Endothelial cell of umbilical vein (primary cell): ENCODE measurements at regions not wholly inside any gene's neighbourhood (a gene's known extent, or its start where the extent isn't known, plus 50 kb on each side); places are given as distances from the start of the nearest gene placed in this dataset.

ENCODE experiments used
- BruUV-seq: library from RNA; stranded (reverse); fragments of 400-500 nt; replicated peaks from 2 replicates; lab custom pipeline; 2021; lab: Mats Ljungman, UMichigan
- CTCF ChIA-PET: fragments of 300-600, 350-600 bp; sonication (Branson Sonifier 250); formaldehyde crosslinking; loops from one replicate; lab custom pipeline; 2021; ENCODE audit warnings: antibody characterized with exemption, inconsistent platforms; lab: Charles Lee
- POLR2A ChIA-PET: fragments of 300-600, 350-600 bp; sonication (Branson Sonifier 250); formaldehyde crosslinking; loops from one replicate; lab custom pipeline; 2021; ENCODE audit warnings: antibody characterized with exemption, inconsistent platforms; lab: Charles Lee
- DNase-seq: peaks from one replicate; pipeline ENCODE4 v3.0.0-alpha.2; 2011; ENCODE audit warnings: low read depth, low spot score
- FAIRE-seq: peaks from 2 replicates; lab custom pipeline; 2011; peaks lifted over from hg19 to GRCh38; lab: Jason Lieb, UNC
- H2AFZ ChIP-seq: 2 replicates; pipeline ENCODE4 v1.6.0; 2012; ENCODE audit warnings: low read depth, low read length, control low read depth, inconsistent platforms
- H3K27ac ChIP-seq: 2 replicates; pipeline ENCODE4 v1.5.1; 2011; ENCODE audit warnings: low read depth, mild to moderate bottlenecking, control low read depth, low read length, moderate library complexity; ENCODE audit not compliant: insufficient read depth
- H3K27me3 ChIP-seq, 2 experiments: 2 replicates each; pipeline versions ENCODE4 v1.6.0 to v1.6.1; 2011; ENCODE audit warnings: low read length in 2 of 2, mixed read lengths in 1 of 2; ENCODE audit not compliant: control insufficient read depth in 2 of 2, insufficient read depth in 2 of 2
- H3K36me3 ChIP-seq, 2 experiments: 2 replicates in 1 of 2; 3 replicates in 1 of 2; pipeline ENCODE4 v1.5.1; 2011; ENCODE audit warnings: low read length in 2 of 2, mild to moderate bottlenecking in 1 of 2, moderate library complexity in 1 of 2; ENCODE audit not compliant: control insufficient read depth in 2 of 2, insufficient read depth in 2 of 2; ENCODE audit errors: extremely low read depth in 1 of 2
- H3K4me1 ChIP-seq: 3 replicates; pipeline ENCODE4 v1.5.1; 2011; ENCODE audit warnings: mild to moderate bottlenecking, low read length; ENCODE audit not compliant: control insufficient read depth, insufficient read depth; ENCODE audit errors: extremely low read depth
- H3K4me2 ChIP-seq: 2 replicates; pipeline ENCODE4 v1.6.1; 2011; ENCODE audit warnings: low read length, control low read depth, mixed read lengths; ENCODE audit not compliant: insufficient read depth
- H3K4me3 ChIP-seq, 3 experiments: fragments of 200-600 bp in 1 of 3; sonication (generic), shearing (Covaris generic) in 1 of 3; replicated peaks in 1 of 3; 2 replicates each; pipeline ENCODE4 v1.5.1; 2011 to 2016; ENCODE audit warnings: control low read depth in 3 of 3, low read length in 3 of 3, mild to moderate bottlenecking in 2 of 3, inconsistent platforms in 1 of 3, low read depth in 1 of 3, moderate library complexity in 1 of 3; ENCODE audit not compliant: insufficient read depth in 1 of 3
- H3K79me2 ChIP-seq: 2 replicates; pipeline ENCODE4 v1.6.0; 2012; ENCODE audit warnings: low read length, inconsistent platforms; ENCODE audit not compliant: control insufficient read depth, insufficient read depth
- H3K9ac ChIP-seq: replicated peaks from 2 replicates; pipeline ENCODE3; 2011; ENCODE audit warnings: low read length, control low read depth; ENCODE audit not compliant: insufficient read depth; ENCODE audit errors: extremely low read depth
- H3K9me1 ChIP-seq: replicated peaks from 3 replicates; pipeline ENCODE4 v1.6.0; 2011; ENCODE audit warnings: mild to moderate bottlenecking, low read length; ENCODE audit not compliant: control insufficient read depth, insufficient read depth; ENCODE audit errors: extremely low read depth
- H3K9me3 ChIP-seq: replicated peaks from 2 replicates; pipeline ENCODE4 v1.5.1; 2012; ENCODE audit warnings: low read length, inconsistent platforms; ENCODE audit not compliant: control insufficient read depth, insufficient read depth
- H4K20me1 ChIP-seq: replicated peaks from 2 replicates; pipeline ENCODE3; 2011; ENCODE audit warnings: mild to moderate bottlenecking, low read length; ENCODE audit not compliant: control insufficient read depth, insufficient read depth; ENCODE audit errors: extremely low read depth
- EZH2 ChIP-seq: IDR thresholded peaks from 2 replicates; pipeline ENCODE4 v1.6.1; 2012; ENCODE audit warnings: borderline replicate concordance, low read depth, mild to moderate bottlenecking, moderate library complexity, low read length, inconsistent platforms; ENCODE audit not compliant: severe bottlenecking
- FOS ChIP-seq: IDR thresholded peaks from 2 replicates; pipeline ENCODE4 v1.6.1; 2011; ENCODE audit warnings: mild to moderate bottlenecking, low read length, moderate library complexity, borderline replicate concordance; ENCODE audit not compliant: insufficient read depth
- GATA2 ChIP-seq: IDR thresholded peaks from 2 replicates; pipeline ENCODE4 v1.7.0; 2011; ENCODE audit warnings: low read depth, mild to moderate bottlenecking, moderate library complexity, mixed read lengths, low read length; ENCODE audit not compliant: insufficient read length, insufficient read depth
- JUN ChIP-seq: IDR thresholded peaks from 2 replicates; pipeline ENCODE4 v1.6.1; 2011; ENCODE audit warnings: borderline replicate concordance, low read depth; ENCODE audit not compliant: insufficient read length, insufficient read depth
- MYC ChIP-seq: IDR thresholded peaks from one replicate; pipeline ENCODE4 v1.6.1; 2011; ENCODE audit warnings: mild to moderate bottlenecking, low read depth, low read length
- POLR2A ChIP-seq: IDR thresholded peaks from 2 replicates; pipeline ENCODE4 v1.6.1; 2012; ENCODE audit warnings: low read depth, mild to moderate bottlenecking, control low read depth, low read length
- POLR2AphosphoS5 ChIP-seq: IDR thresholded peaks from 2 replicates; pipeline ENCODE4 v1.6.1; 2012; ENCODE audit warnings: low read depth, mild to moderate bottlenecking, control low read depth, low read length, moderate library complexity; ENCODE audit not compliant: insufficient read depth
- dilution Hi-C: fragments of 300-500 bp; cut with MboI; formaldehyde crosslinking; loops from one replicate; pipeline ENCODE4 v1.15.0; 2019; ENCODE audit warnings: low sequenced_read_pairs; ENCODE audit not compliant: extremely low pct_ligation_motif_present
- intact Hi-C: fragments of 100-400 bp; cut with micrococcal nuclease; formaldehyde crosslinking; loops from one replicate; pipeline ENCODE4 v1.10.0; 2022
- TF ChIP-seq, protein P1 (sequence below), 2 donors: IDR thresholded peaks; 1 replicate in 1 of 2; 2 replicates in 1 of 2; pipeline ENCODE4 v1.5.1; 2011; ENCODE audit warnings: low read length in 2 of 2, mild to moderate bottlenecking in 2 of 2, moderate library complexity in 2 of 2, control low read depth in 1 of 2, inconsistent platforms in 1 of 2, low read depth in 1 of 2; ENCODE audit not compliant: insufficient read depth in 1 of 2; ENCODE audit errors: extremely low read depth in 1 of 2
- TF ChIP-seq, protein P2 (sequence below): IDR thresholded peaks from 2 replicates; pipeline ENCODE4 v1.6.1; 2011; ENCODE audit not compliant: insufficient read depth, insufficient read length

DNA sequence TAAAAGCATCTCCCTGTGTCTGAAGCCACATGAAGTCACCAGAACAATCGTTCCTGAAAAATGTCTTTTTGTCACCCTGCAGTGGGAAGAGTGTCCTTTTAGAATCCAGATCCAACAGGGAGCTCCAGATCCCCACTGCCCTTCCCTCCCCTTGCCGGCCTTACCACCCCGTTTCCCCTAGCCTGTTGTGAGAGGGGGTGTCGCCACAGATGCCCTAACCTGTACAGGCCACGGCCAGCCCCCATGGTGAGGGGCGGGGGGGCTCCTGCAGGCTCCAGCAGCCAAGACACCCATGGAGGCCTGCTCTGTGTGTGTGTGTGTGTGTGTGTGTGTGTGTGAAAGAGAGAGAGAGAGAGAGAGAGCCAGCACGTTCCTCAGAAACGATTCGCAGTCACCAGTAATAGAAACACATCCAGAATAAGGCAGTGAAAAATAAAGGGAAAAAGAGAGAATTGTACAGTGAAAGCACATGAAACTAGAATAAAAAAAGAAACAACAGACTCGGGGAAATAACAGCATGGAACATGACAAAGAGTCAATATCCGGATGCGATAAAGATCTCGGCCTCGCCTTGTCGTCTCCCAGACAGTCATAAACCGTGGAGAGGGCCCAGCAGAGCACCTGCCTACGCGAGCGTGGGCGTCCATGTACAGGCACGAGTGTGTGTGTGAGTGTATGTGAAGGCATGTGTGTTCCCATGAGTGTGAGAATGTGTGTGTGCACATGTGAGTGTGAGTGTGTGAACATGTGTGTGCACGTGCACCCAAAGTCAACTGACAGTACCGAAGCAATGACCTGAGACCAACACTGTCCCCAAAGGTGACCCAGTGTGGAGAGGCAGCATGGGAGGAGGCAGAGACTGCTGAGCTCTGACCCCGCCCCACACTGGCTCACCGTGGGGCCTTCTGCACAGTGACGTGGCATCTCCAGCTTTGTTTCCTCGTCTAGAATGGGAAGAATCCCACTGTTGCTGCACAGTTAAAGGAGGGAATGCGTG is 303.8 kb downstream of the NPHP4 start:
- no peaks in the 10 kb centered on the region for H3K4me1 ChIP-seq
- no peak overlapping the region for H3K27ac ChIP-seq
- no peak overlapping the region for H3K4me3 ChIP-seq
- H3K9ac ChIP-seq, result no peak overlapping the region
- no TSS peak for BruUV-seq
- dilution Hi-C loops, result no loop called here
- DNase-seq (no peak), FAIRE-seq (no peak)
- ChIA-PET CTCF (no interaction called here), POLR2A (no interaction called here)
- no peak overlapping the region for H3K4me2 ChIP-seq
- TF ChIP-seq POLR2A, result no peak
- no peak for TF ChIP-seq JUN
- no peak for TF ChIP-seq POLR2AphosphoS5
- TF ChIP-seq EZH2, result no peak
- TF ChIP-seq GATA2, result no peak
- TF ChIP-seq, protein P1, sequence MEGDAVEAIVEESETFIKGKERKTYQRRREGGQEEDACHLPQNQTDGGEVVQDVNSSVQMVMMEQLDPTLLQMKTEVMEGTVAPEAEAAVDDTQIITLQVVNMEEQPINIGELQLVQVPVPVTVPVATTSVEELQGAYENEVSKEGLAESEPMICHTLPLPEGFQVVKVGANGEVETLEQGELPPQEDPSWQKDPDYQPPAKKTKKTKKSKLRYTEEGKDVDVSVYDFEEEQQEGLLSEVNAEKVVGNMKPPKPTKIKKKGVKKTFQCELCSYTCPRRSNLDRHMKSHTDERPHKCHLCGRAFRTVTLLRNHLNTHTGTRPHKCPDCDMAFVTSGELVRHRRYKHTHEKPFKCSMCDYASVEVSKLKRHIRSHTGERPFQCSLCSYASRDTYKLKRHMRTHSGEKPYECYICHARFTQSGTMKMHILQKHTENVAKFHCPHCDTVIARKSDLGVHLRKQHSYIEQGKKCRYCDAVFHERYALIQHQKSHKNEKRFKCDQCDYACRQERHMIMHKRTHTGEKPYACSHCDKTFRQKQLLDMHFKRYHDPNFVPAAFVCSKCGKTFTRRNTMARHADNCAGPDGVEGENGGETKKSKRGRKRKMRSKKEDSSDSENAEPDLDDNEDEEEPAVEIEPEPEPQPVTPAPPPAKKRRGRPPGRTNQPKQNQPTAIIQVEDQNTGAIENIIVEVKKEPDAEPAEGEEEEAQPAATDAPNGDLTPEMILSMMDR (IDR thresholded peaks at IDR 0.05; ENCODE audit: extremely low read depth in 1 of 2, insufficient read depth in 1 of 2, low read depth in 1 of 2, low read length in 2 of 2), result no peak
- no peak for TF ChIP-seq FOS
- TF ChIP-seq, protein P2, sequence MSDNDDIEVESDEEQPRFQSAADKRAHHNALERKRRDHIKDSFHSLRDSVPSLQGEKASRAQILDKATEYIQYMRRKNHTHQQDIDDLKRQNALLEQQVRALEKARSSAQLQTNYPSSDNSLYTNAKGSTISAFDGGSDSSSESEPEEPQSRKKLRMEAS, result no peak
- TF ChIP-seq MYC, result no peak
- intact Hi-C loops, result no loop called here
- peaks cover 2% of the 10 kb centered on the region for H3K9me3 ChIP-seq
- H3K27me3 ChIP-seq, result no peaks in the 10 kb centered on the region
- H2AFZ ChIP-seq, result no peak overlapping the region
- H4K20me1 ChIP-seq, result no peaks in the 10 kb centered on the region
- H3K36me3 ChIP-seq, result no peaks in the 10 kb centered on the region
- H3K79me2 ChIP-seq, result no peaks in the 10 kb centered on the region
- no peaks in the 10 kb centered on the region for H3K9me1 ChIP-seq
